GM12865 (cell line): ENCODE measurements at regions not wholly inside any gene's neighbourhood (a gene's known extent, or its start where the extent isn't known, plus 50 kb on each side); places are given as distances from the start of the nearest gene placed in this dataset.
"Not testable (repeated sequence)": the region's sequence is repeated elsewhere in the genome, so short reads cannot be mapped to it uniquely, and the experiment has no call there.

Source experiments
- DNase-seq: peaks from one replicate; pipeline ENCODE4 v3.0.0; 2010; ENCODE audit warnings: low read depth
- H3K4me3 ChIP-seq: 2 replicates; pipeline ENCODE4 v1.5.1; 2011; ENCODE audit warnings: mild to moderate bottlenecking, low read depth, low read length, control low read depth
- TF ChIP-seq, protein P1 (sequence below): IDR thresholded peaks from 2 replicates; pipeline ENCODE4 v1.5.1; 2011; ENCODE audit warnings: low read length, control low read depth, low read depth, inconsistent platforms; ENCODE audit not compliant: insufficient read depth; ENCODE audit errors: missing control alignments

DNA sequence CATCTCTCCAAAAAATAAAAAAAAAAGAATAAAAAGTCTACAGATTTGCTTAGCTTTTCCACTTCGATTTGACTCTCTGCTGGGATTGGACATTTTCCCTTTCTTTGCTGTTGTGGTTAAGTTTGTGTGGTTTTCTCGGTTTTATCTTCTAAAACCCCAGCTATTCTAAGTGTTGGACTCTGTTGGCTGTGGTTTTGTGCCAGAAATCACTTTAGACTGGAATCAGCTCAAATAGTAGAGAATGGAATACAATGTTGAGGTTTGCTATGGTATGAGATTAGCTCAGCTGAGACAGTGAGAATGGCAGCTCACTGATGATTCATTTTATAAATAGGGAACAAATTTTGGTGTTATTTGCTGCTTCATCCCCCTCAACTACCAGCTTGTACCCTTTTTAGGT, 116.0 kb downstream of the BUB3 start:
- TF ChIP-seq, protein P1, sequence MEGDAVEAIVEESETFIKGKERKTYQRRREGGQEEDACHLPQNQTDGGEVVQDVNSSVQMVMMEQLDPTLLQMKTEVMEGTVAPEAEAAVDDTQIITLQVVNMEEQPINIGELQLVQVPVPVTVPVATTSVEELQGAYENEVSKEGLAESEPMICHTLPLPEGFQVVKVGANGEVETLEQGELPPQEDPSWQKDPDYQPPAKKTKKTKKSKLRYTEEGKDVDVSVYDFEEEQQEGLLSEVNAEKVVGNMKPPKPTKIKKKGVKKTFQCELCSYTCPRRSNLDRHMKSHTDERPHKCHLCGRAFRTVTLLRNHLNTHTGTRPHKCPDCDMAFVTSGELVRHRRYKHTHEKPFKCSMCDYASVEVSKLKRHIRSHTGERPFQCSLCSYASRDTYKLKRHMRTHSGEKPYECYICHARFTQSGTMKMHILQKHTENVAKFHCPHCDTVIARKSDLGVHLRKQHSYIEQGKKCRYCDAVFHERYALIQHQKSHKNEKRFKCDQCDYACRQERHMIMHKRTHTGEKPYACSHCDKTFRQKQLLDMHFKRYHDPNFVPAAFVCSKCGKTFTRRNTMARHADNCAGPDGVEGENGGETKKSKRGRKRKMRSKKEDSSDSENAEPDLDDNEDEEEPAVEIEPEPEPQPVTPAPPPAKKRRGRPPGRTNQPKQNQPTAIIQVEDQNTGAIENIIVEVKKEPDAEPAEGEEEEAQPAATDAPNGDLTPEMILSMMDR, result no peak
- no peak for DNase-seq
- no peak overlapping the region for H3K4me3 ChIP-seq

DNA sequence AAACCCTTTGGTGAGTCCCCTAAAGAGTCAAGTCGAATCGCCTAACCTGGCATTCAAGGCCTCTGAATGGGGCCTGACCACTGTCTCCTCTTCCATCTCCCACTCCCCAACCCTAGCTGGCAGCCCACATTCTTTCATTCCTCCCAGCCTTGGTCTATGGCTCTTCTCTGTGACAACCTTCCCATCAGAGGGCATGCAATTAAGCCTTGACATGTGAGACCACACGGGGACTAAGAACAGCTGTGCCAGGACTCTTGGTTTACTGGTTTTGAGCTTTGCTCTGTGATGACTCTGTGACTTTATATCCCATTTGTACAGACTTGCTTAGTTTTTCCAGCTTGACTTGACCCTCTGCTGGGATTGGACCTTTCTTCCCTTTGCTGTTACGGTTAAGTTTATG, 116.6 kb downstream of the BUB3 start:
- no peak overlapping the region for H3K4me3 ChIP-seq
- TF ChIP-seq, protein P1, result no peak
- no peak for DNase-seq

DNA sequence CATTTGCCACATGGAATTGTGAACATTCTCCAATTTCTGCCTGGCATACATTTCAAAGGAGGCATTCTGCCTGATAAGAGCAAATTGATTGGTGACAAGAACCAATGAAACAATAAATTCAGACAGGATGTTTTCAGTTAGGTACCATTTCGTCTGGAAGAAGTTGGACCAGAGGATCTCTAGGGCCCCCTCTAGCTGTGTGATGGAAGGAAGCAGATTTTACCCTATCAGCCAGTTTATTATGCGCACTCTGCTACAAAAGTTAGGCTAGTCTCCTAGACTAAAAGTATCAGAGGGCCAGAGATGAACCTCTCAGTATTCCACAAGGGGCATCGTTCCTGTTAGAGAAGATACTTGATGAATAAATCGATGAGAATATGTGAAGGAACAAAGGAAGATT, 118.0 kb downstream of the BUB3 start:
- peak; percentile 3 for DNase-seq
- TF ChIP-seq, protein P1, result no peak

DNA sequence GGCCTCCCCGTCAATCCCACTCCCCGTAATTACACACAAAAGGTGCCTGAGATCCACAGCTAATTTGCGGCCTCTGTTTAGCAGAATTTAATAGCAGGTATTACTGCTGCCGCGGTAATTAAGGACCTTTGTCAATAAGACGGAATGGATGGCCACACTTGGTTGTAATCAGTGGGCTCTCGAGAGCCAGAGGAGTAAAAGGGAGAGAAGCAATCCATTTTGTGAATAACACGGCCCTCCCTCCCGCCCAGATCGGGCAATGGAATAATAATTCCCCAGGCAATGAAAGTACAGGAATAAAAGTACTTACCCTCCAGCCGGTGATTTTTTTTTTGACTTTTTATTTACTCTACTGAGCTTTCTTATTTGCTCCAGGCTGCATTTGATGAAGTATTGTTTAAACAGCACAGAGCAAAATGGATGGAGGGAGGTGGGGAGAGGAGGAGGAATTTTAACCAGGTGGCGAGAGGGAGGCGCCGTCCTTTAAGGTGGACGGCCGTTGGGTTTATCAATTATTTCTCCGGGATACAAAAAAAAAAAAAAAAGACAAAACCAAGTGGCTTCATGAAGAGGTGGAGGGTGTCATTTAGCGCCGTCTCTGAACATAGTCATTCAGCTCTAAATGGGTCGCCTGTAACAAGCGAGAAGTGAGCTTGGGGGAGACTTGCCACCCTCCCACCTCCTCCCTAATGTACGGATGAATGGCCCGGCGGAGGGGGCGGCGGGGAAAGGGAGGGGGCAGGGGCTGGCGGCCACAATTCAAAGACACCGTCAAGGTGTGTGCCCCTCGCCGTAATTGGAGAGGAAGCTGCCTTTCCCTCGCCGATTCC, 120.3 kb downstream of the BUB3 start:
- no peak overlapping the region for H3K4me3 ChIP-seq
- TF ChIP-seq, protein P1, result no peak
- no peak for DNase-seq

More for the DNA sequence above, 118.0 kb downstream of the BUB3 start:
- H3K4me3 ChIP-seq, result no peak overlapping the region

DNA sequence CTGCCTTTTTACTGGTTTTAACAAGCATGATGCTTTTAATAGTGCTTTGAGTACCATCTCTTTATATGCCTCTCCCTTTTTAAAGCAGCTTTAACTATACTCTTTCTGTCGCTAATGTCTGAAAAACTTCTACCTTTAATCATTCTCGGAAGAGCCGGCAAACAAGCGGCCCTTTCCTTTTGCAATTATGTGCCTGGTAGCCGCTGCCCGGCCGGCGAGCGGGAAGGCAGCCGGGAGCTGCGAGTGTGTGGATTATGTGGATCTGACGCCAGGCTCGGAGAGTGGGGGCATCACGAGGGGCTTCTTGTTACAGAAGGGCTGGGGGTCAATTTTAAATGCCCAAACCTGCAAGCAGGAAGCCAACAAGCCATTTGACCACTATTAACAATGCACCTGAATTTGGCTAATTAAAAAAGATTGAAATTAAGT, 120.9 kb downstream of the BUB3 start:
- TF ChIP-seq, protein P1, result no peak
- H3K4me3 ChIP-seq, result no peak overlapping the region
- DNase-seq, result no peak

DNA sequence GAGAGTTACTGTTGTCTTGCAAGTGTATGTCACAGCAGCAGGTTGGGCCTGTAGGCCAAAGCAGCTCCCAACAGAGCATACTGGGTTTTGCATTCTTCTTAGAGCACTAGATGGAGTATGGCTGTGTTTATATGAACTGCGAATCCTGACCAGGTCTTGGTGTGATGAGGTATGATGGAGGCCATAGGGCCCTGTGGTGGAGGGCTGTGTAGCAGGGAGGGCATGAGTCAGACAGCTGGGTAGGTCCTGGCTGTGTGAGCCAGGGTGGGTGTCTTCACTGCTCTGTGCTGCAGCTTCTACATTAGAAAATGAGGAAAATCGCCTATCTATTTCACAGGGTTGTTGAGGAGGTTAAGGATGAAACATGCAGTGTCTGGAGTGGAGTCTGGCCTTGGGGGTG, 124.2 kb downstream of the BUB3 start:
- H3K4me3 ChIP-seq, result no peak overlapping the region
- no peak for DNase-seq
- TF ChIP-seq, protein P1, result no peak

DNA sequence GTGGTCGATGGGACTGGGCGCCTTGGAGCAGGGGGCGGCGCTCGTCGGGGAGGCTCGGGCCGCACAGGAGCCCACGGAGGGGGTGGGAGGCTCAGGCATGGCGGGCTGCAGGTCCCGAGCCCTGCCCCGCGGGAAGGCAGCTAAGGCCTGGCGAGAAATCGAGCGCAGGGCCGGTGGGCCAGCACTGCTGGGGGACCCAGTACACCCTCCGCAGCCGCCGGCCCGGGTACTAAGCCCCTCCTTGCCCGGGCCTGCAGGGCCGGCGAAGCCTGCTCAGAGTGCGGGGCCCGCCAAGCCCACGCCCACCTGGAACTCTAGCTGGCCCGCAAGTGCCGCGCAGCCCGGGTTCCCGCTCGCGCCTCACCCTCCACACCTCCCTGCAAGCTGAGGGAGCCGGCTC, 129.2 kb downstream of the BUB3 start:
- H3K4me3 ChIP-seq, DNase-seq: not testable (repeated sequence)
